ENCODE measurements at regions not wholly inside any gene's neighbourhood (a gene's known extent, or its start where the extent isn't known, plus 50 kb on each side); places are given as distances from the start of the nearest gene placed in this dataset.

DNA sequence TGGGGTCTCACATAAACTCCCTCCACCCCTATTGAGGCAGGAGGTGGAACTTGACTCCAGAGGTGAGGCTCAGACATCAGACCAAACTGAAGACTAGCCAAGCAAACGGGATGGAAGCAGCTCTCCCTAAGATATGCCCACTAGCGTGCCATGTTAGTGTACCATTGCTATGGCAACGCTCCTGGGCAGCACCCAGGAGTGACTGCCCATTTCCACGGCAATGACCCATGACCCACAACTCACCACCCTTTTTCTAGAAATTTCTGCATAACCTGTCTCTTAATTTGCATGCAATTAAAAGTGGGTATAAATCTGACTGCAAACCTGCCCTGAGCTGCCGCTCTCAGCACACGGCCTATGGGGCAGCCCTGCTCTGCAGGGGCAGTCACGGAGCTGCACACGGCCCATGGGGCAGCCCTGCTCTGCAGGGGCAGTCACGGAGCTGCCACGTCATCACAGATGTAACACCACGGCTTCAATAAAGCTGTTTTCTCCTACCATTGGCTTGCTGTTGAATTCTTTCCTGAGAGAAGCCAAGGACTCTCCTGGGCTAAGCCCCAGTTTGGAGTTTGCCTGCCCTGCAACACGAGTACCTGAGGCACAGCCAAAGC, 164.3 kb downstream of the RBFOX3 start:
- DNase-seq (ENCODE audit: low read depth in 3 of 3), result no peak

DNA sequence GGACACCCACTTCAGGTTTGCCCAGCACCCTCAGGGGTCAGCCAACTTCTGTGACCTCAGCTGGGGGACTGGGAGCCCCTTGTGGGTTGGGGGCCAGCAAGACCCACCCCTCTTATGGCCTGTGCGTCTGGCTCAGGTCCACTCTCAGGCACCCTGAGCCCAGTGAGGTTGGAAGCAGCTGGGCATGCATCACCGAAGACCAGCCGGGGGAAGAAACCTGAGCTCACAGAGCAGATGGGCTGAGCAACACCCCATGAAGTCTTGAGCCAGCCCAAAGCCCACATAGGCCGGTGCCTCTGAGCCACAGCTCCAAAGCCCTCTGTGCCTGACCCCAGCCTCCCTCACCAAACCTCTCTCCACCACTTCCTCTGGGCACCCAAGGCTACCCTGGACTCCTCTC, 166.7 kb downstream of the RBFOX3 start:
- no peak for DNase-seq (ENCODE audit: low read depth in 3 of 3)

DNA sequence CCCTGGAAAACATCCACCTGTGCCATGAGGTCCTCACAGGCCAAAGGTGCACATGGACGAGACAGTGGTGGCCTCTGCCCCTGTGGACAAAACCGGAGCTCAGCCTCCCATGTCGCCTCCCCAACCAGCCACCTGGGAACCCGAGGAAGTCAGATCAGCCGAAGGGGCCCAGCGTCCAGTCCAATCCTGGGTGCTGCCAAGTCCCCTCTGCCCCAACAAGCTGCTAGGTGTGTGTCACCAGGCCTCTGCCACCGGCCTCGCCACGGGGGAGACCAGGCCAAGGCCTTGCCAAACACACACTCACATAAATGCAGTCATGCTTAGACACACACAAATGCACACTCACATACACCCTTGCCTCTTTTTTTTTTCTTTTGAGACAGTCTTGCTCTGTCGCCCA, 167.8 kb downstream of the RBFOX3 start:
- DNase-seq (ENCODE audit: low read depth in 3 of 3), result no peak

DNA sequence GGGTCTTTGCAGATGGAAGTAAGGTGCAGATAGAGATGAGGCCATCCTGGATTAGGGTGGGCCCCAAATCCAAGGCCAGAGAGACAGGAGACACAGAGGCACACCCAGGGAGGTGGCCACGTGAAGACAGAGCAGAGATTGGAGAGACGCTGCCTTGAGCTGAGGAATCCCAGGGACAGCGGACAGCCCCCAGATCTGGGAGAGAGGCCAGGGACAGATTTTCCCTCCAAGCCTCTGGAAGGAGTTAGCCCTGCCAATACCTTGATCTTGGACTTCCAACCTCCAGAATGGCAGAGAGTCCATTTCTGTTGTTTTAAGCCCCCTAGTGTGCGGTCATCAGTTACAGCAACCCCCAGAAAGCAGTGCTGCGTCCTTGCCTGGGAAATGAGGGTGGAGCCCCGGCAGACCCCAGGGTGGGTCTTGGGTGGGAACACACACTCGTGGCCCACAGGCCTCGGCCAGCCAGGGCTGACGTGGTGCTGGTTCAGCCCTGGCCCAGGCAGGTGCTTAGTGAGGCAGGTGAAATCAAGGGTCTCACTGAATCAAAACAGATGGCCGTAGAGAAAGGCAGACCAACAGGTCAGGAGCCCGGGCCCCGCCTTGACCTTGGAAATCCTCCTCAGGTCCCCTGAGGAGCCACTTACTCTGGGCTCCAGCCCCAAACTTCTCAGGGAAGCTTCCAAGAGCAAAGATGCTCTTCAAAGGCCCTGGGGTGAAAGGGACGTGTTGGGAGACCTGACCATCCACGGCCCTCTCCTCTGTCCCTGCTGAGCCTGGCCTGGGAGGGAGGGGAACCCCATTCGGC, 169.3 kb downstream of the RBFOX3 start:
- no peak for DNase-seq (ENCODE audit: low read depth in 3 of 3)

DNA sequence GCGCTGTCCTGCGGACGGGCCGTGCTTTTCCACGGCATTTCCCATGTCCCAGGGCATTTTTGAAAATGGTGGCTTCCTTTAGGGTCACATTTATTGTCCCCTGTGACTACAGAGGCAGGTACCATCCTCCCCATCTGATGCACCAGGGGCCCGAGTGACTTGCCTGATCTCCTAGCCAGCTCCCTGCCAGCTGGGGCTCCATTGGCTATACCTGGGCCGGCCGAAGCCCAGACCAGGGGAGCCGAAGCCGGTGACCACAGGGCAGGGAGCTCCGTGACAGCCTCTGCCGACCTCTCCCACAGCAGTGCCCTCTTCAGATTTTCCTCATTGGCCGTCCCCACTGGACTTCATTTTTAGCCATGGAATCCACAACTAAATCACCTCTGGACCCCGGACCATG, 170.6 kb downstream of the RBFOX3 start:
- no peak for DNase-seq (ENCODE audit: low read depth in 3 of 3)

DNA sequence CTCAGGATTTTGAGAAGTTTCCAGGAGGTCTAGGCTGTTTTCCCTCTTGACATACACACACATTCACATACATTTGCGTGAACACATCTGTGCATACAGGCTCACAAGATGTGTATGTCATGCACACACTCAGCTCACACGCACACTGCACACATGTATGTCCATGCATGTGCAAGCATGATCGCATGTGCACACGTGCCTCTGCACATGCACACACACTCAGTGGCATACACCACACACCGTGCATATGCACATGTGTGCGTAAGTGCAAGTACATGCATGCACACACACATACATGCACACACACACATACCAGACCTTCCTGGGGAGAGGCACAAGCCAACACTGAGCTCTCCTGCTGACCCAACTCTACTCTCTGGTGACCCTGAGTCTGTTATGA, 171.4 kb downstream of the RBFOX3 start:
- DNase-seq (ENCODE audit: low read depth in 3 of 3), result no peak

DNA sequence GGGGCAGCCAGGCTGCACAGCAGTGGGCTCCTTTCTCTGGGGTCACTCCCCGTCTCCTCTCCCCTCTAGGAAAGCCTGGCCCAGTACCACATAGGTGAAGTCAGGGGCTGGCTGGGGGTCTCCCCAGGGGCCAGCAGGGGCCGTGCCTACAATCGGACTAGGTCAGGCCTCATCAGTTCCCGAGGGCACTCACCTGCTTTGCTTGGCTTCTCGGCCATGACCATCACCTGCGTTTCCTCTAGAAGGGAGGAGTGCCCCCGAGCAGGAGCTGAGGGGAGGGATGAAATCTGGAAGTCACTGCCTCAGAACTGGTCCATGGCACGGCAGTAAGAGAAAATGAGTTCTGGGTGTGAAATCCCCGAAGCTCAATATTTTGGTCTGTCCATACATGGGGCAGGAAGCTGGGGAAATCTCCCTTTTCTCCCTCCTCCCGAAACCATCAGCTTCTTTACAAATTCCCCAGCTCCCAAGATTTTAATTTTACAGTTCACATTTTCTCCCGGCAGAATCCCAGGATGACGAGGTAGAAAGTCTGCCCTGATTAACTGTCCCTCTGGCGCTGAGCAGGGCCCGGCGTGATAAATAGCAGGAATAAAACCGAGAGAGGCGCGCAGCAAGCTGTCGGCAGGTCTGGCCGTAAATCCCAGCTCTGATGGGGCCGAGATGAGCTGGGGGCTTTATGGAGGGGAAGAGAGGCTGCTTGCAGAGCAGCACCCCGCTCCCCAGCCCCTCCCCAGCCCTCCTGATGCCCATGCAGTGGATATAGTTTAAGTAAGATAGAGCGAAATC, 172.1 kb downstream of the RBFOX3 start:
- DNase-seq (ENCODE audit: low read depth in 3 of 3), result no peak

DNA sequence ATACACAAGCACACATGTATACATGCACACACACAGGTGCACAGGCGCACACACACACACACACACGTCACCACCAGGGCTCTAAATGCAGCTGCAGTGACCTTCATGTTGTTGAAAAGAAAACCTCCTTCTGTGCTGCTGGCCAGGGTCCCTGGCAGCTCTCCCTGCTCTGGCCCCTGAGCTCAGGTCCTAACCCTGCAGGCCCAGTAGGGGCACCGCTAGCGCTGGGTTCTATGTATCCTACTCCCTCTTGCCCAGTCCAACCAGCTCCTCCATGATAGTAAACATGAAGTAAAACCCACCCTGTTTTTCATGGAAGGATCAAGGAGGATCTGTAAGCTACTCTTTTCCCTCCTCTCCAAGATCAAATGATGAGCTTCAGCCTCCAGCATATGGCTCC, 172.8 kb downstream of the RBFOX3 start:
- DNase-seq (ENCODE audit: low read depth in 3 of 3), result no peak

DNA sequence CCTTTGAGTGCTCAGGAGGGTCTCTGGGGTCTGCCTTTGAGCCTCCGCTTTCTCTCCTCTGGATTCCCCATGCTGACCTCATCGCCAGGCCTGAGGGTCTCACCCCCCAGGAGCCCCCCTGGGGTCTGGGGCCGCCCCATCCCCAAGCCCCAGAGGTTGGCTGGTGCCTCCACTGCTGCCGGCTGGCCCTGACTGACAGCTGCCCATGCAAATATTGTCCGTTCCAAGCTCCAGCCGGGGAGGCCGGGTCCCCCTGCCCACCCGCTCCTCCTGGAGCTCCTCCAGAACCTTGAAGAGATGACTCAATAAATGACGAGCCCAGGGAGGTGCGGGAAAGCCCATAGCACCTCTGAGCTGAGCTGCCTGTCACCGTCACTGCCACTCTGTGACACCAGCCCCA, 173.8 kb downstream of the RBFOX3 start:
- DNase-seq (ENCODE audit: low read depth in 3 of 3), result no peak

DNA sequence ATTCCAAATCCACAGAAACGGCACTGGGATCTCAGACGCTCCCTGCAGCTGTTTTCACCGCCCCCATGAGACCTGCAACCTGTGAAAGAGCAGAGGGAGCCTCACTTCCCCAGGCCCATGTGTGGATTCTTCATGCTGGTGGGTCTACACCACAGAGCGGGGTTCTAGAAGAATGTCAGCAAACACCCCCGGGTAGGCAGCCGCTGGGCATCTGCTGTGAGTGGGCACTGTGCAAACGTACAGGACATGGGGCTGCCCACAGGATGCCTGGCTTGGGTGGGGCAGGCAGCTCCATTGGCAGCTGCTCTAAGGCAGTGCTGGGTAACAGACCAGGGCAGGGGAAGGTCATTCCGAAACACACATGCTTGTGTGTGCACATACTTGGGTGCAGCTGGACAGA, 174.9 kb downstream of the RBFOX3 start:
- DNase-seq (ENCODE audit: low read depth in 3 of 3), result no peak

DNA sequence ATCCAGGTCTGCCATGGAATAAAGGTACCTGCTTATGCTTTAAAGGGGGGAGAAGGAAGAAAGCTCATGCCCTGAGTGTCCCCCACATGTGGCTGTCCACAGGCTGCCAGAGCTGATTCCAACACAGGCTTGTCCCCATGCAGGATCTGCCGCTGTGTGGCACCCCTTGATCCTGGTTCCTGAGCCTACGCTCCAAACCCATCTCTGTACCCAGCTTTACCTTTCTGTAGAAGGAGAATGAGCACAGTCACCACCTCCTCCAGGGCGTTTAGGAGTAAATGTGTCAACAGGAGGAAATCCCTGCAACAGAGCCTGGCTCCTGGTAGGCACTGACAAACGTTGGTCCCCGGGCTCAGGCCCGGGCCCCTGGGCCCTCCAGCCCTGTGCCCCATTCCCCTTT, 175.6 kb downstream of the RBFOX3 start:
- no peak for DNase-seq (ENCODE audit: low read depth in 3 of 3)

DNA sequence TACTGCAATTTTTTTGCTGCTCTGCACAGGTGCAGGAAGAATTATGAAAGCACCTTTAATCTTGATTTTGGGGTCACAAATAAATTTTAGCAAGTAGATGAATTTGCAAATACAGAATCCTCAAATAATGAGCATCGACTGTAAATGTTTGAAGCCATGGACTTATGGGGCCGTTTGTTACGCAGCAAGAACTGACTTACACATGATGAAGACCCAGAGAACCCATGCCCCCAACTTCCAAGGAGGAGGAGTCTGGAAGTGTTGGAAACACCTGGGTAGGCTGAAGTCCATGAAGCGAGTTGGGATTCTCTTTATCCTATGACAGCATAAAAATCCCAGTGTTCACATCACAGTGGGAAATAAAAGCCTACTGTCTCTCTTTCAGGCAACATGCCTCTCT, 176.6 kb downstream of the RBFOX3 start:
- no peak for DNase-seq (ENCODE audit: low read depth in 3 of 3)

DNA sequence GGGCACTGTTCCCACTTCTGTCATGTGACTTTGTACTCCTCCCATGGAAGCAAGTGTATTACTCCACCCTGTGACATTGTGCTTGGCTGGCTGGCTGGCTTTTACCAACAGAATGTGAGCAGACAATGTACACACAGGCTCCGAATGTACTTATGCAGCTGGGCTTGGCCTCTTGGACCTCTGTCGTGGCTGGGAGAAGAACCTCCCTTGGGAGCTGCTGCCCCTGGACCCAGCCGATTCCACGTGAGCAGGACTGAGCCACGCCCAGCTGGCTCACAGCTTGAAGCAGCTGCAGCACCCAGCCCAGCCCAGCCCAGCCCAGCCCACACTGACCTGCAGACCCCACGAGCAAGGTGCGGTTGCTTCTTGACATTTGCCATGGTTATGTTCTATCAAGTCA, 177.5 kb downstream of the RBFOX3 start:
- DNase-seq (ENCODE audit: low read depth in 3 of 3), result no peak

DNA sequence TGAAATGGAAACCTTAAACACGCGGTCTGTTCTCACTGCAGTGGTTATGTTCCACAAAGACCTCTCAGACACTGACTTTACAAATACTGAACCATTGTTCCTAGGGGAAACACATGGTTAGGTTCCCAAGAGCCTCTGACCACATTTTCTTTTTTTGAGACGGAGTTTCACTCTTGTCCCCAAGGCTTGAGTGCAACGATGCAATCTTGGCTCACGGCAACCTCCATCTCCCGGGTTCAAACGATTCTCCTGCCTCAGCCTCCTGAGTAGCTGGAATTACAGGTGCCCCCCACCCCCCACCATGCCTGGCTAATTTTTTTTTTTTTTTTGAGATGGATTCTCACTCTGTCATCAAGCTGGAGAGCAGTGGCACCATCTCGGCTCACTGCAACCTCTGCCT, 179.7 kb downstream of the RBFOX3 start:
- DNase-seq (ENCODE audit: low read depth in 3 of 3), result no peak

DNA sequence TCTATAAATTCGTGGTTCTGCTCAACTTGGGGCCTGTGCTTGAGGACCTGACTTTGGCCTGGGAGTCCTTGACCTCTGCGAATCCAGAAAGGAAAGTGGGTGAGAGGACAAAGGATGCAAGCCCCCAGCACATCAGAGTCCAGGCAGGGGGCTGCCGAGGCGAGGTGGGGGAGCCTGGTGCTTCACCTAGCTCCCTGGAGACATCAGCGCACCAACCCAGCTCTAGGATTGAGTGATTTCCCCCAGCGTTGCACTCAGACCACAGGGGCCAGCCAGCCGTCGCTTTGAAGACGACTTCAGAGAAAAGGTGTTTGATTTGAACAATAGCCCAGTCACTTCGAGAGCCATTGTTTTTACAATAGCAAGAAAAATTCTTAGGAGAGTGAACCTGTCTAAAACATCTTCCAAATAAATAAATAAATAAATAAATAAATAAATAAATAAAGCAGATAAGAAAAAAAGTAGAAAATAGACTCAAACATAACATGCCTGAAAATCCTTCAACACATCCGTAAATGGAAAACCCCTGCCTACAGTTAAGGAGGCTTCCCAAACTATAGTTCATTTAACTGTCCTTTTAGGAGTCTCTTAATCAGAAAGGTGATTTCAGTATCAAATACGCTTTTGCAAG, 180.9 kb downstream of the RBFOX3 start:
- no peak for DNase-seq (ENCODE audit: low read depth in 3 of 3)

DNA sequence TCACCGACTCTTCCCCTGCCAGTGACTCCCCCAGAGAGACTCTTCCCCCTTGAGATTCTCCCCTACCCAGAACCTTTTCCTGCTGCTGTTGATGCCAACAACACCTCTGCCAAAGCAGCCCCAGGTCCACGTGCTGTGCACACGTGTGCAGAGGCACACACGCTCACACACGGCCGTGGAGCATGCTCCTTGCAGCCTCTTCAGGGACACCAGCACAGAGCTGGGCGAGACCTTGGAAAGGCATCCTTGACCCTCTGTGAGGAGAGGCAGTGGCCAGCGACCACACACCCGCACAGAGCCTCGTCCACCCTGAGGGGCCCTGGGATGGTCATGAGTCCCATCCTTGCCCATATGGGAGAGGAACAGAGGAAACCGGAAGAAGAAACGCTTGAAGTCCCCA, 181.9 kb downstream of the RBFOX3 start:
- no peak for DNase-seq (ENCODE audit: low read depth in 3 of 3)

DNA sequence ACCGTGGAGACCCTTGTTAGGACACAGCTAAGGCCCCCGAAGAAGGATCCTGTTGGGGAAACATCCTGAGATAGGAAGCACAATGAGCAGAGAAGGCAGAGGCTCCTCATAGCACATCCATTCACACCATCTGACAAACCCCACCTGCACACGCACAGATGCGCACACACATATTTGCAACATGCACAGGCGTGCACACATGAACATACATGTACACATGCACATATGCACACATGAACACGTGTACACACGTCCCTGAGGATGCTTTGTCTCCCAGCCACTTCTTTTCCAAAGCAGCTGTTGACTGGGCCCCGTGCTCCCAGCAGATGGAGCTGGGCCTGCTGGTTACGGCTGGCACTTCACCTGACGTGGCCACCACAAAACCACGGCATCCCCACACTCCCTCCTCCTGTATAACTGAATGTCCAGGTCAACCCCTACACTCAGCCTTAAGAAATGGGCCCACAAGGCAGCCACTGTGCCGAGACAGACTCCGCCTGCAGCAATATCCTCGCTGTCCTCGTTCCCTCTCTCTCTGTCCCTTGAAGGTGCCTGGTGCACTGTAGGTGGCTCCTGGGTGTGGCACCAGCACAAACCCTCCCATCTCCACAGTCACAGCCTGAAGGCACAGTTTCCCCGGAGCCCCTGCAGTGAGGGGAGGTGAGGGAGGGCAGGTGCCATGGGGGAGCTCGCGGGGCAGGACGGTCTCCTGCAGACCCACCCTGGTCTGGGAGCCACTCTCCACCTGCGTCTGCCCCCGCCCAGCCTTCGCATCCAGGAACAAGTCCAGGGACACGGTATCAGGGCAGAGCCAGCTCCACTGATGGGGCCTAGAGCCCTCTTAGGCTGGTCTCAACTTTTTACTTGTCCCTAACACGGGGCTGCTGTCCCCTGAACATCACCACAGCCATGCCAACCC, 183.0 kb downstream of the RBFOX3 start:
- DNase-seq (ENCODE audit: low read depth in 3 of 3), result no peak

DNA sequence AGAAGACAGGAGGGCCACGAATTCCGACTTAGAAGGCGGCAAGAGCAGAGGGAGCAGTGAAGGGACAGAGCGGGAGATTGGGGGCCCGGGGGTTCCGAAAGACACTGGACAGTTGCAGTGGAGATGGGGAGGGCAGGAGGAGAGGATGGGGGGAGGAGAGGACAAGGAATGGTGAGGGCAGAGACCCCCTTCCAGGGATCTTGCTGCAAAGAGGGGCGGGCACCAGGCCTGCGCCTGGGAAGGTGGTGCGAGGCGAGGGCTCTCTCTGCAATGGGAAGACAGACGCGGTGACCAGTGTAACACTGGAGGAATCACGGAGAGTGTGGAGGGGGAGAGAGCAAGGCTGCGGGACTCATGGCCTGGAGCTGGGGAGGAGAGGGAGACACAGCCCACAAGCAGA, 185.2 kb downstream of the RBFOX3 start:
- DNase-seq (ENCODE audit: low read depth in 3 of 3), result no peak

DNA sequence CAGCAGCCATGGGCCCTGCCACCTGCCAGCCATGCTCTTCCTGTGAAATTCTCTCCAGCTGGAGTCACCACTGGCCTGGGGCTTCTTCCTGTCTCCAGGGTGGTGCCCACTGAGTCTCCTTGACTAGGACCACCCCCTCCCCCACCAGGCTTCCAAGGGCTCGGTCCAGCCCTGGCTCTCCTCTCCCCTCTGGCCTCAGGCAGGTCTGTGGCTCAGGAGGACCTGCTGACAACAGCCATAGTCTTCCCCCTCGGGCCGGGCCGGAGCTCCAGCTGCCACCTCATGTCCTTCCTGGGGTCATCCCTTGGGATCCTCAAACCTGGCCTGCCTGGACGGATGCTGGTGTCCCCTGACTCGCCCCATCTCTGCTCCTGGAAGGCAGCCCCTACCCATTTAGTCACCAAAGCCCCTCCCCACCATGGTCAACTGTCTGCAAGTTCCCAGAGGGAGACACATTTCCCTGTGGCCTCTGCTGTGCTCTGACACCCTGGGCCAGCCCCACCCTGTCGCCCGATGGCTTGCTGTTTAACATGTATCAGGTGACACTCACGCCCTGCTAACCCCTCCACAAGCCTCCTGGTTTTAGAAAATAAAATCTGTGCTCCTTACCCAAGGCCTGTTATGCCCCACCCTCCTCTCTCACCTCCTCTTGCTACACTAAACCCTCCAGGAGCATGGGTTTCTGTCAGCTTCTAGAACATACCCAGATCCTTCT, 186.2 kb downstream of the RBFOX3 start:
- DNase-seq (ENCODE audit: low read depth in 3 of 3), result no peak

DNA sequence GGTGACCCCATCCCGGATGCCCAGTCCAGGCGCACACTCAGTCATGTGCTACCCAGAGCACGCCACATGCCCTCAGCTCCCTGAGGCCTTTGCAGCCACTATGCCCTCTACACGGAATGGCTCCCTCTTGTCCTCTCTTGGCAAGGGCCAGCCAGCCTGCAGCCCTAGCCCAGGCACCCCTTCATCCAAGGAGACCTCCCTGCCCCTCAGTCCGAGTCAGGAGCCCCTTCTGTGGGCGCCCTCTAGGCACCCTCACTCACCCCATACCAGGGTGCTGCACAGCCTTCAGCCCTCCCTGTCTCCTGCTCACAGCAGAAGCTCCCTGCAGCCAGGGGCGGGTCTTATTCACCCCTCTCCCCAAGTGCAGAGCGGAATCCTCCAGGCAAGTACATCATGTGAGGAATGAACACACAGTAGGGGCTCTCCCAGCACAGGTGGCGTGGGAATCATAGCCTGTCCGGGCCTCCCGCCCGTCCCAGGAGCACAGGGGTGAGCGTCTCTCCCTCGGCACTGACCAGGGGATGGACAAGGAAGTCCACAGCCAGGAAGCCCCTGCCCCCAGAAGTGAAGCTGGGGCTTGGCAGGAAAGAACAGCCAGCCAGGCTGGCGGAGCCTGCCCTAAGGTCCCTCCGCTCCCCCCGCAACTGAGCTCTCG, 186.9 kb downstream of the RBFOX3 start:
- no peak for DNase-seq (ENCODE audit: low read depth in 3 of 3)
